SU-DHL-6 (cell line): ENCODE measurements at regions not wholly inside any gene's neighbourhood (a gene's known extent, or its start where the extent isn't known, plus 50 kb on each side); places are given as distances from the start of the nearest gene placed in this dataset.
A peak's percentile ranks its signal among the peaks of the same experiment; 100 is the strongest.

Experiments
- H2AFZ ChIP-seq: fragments of 200-600 bp; sonication (generic); 2 replicates; pipeline ENCODE4 v1.6.1; 2014; ENCODE audit warnings: low read depth, mild to moderate bottlenecking, moderate library complexity, mixed read lengths, antibody characterized with exemption, low read length; ENCODE audit not compliant: severe bottlenecking
- H3F3A ChIP-seq: fragments of 200-600 bp; shearing (Covaris generic); 2 replicates; pipeline ENCODE4 v1.6.0; 2016; ENCODE audit warnings: antibody characterized with exemption, mild to moderate bottlenecking; ENCODE audit not compliant: insufficient read depth
- H3K27ac ChIP-seq: fragments of 200-600 bp; sonication (generic); 2 replicates; pipeline ENCODE4 v1.5.1; 2016; ENCODE audit warnings: low read depth, mild to moderate bottlenecking, low read length, moderate library complexity, mixed read lengths
- H3K27me3 ChIP-seq: fragments of 200-600 bp; sonication (generic), shearing (Covaris generic); 2 replicates; pipeline ENCODE4 v1.6.0; 2014; ENCODE audit warnings: mild to moderate bottlenecking, low read length
- H3K36me3 ChIP-seq: fragments of 200-600 bp; sonication (generic); 2 replicates; pipeline ENCODE4 v1.6.1; 2014; ENCODE audit warnings: mild to moderate bottlenecking, low read length, mixed read lengths
- H3K4me2 ChIP-seq: fragments of 300-600, 200-600 bp; shearing (Covaris generic), sonication (generic); 2 replicates; pipeline ENCODE4 v1.6.0; 2014; ENCODE audit warnings: low read length, low read depth, mild to moderate bottlenecking; ENCODE audit not compliant: poor library complexity, severe bottlenecking
- H3K4me3 ChIP-seq: fragments of 200-600 bp; sonication (generic); 2 replicates; pipeline ENCODE4 v1.5.1; 2014; ENCODE audit warnings: antibody characterized with exemption, low read length, mild to moderate bottlenecking, mixed read lengths; ENCODE audit not compliant: insufficient read depth, poor library complexity, severe bottlenecking
- H3K79me2 ChIP-seq: fragments of 200-600 bp; sonication (generic); 2 replicates; pipeline ENCODE4 v1.6.1; 2014; ENCODE audit warnings: mild to moderate bottlenecking, low read length, moderate library complexity; ENCODE audit not compliant: insufficient read depth
- H3K9ac ChIP-seq: fragments of 200-600 bp; sonication (generic); 2 replicates; pipeline ENCODE4 v1.7.0; 2014; ENCODE audit warnings: mild to moderate bottlenecking, low read length
- H3K9me2 ChIP-seq: fragments of 200-600 bp; sonication (generic); replicated peaks from 2 replicates; pipeline ENCODE4 v1.6.1; 2014; ENCODE audit warnings: low read length; ENCODE audit not compliant: insufficient read depth
- H3K9me3 ChIP-seq: fragments of 200-600 bp; sonication (generic); 2 replicates; pipeline ENCODE4 v1.6.1; 2014; ENCODE audit warnings: low read length, mixed read lengths; ENCODE audit not compliant: insufficient read depth
- H4K20me1 ChIP-seq: fragments of 200-600 bp; sonication (generic); 2 replicates; pipeline ENCODE4 v1.6.1; 2014; ENCODE audit warnings: low read depth, mild to moderate bottlenecking, antibody characterized with exemption, low read length, moderate library complexity, mixed read lengths
- EZH2phosphoT487 ChIP-seq: fragments of 200-600 bp; sonication (generic), shearing (Covaris generic); conservative IDR thresholded peaks from 2 replicates; pipeline ENCODE4 v1.6.1; 2018; ENCODE audit warnings: mild to moderate bottlenecking, antibody characterized with exemption, low read length, moderate library complexity, mixed read lengths
- TF ChIP-seq, protein P1 (sequence below): fragments of 200-600 bp; sonication (generic); IDR thresholded peaks from one replicate; pipeline ENCODE4 v1.5.1; 2017; ENCODE audit warnings: antibody characterized with exemption, mild to moderate bottlenecking, low read length, moderate library complexity; ENCODE audit not compliant: insufficient read depth, poor library complexity, severe bottlenecking

- Histone ChIP-seq H3K27me3 (no peaks in the 10 kb centered on the region), H3K9me2 (no peaks in the 10 kb centered on the region), H3K27ac (no peak overlapping the region), H4K20me1 (no peaks in the 10 kb centered on the region), H3K79me2 (no peaks in the 10 kb centered on the region), H3K36me3 (no peaks in the 10 kb centered on the region), H3K9me3 (peaks cover 17% of the 10 kb centered on the region; the same call in 1 of the 2 replicates), H3K4me2 (no peak overlapping the region), H3K4me3 (no peak overlapping the region), H2AFZ (peak overlapping the region; percentile 8), H3K9ac (no peak overlapping the region), H3F3A (no peaks in the 10 kb centered on the region)
- TF ChIP-seq, protein P1, sequence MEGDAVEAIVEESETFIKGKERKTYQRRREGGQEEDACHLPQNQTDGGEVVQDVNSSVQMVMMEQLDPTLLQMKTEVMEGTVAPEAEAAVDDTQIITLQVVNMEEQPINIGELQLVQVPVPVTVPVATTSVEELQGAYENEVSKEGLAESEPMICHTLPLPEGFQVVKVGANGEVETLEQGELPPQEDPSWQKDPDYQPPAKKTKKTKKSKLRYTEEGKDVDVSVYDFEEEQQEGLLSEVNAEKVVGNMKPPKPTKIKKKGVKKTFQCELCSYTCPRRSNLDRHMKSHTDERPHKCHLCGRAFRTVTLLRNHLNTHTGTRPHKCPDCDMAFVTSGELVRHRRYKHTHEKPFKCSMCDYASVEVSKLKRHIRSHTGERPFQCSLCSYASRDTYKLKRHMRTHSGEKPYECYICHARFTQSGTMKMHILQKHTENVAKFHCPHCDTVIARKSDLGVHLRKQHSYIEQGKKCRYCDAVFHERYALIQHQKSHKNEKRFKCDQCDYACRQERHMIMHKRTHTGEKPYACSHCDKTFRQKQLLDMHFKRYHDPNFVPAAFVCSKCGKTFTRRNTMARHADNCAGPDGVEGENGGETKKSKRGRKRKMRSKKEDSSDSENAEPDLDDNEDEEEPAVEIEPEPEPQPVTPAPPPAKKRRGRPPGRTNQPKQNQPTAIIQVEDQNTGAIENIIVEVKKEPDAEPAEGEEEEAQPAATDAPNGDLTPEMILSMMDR: no peak
- TF ChIP-seq EZH2phosphoT487: no peak
Measured at GRCh38 chr21:23356905-23357304, 2250.4 kb downstream of the MRPL39 start.

- H4K20me1 ChIP-seq: no peaks in the 10 kb centered on the region
- no peaks in the 10 kb centered on the region for H3K27me3 ChIP-seq
- H3K27ac ChIP-seq: no peak overlapping the region
- H3K4me2 ChIP-seq: no peak overlapping the region
- no peaks in the 10 kb centered on the region for H3F3A ChIP-seq
- no peaks in the 10 kb centered on the region for H3K9me3 ChIP-seq
- H3K79me2 ChIP-seq: no peaks in the 10 kb centered on the region
- no peak overlapping the region for H2AFZ ChIP-seq
- no peaks in the 10 kb centered on the region for H3K9me2 ChIP-seq
- TF ChIP-seq EZH2phosphoT487: no peak
- TF ChIP-seq, protein P1: no peak
- no peaks in the 10 kb centered on the region for H3K36me3 ChIP-seq
- no peak overlapping the region for H3K9ac ChIP-seq
- H3K4me3 ChIP-seq: no peak overlapping the region
Measured at GRCh38 chr21:23316190-23316589, 2291.1 kb downstream of the MRPL39 start.

GRCh38 chr21:23308741-23309140 is 2298.5 kb downstream of the MRPL39 start:
- H2AFZ ChIP-seq: no peak overlapping the region
- no peaks in the 10 kb centered on the region for H3K27me3 ChIP-seq
- TF ChIP-seq, protein P1: no peak
- no peak for TF ChIP-seq EZH2phosphoT487

More at GRCh38 chr21:23308741-23309140, 2298.5 kb downstream of the MRPL39 start:
- no peaks in the 10 kb centered on the region for H3K9me2 ChIP-seq
- no peaks in the 10 kb centered on the region for H3K9me3 ChIP-seq
- no peaks in the 10 kb centered on the region for H3K36me3 ChIP-seq
- no peaks in the 10 kb centered on the region for H4K20me1 ChIP-seq
- H3K4me3 ChIP-seq: no peak overlapping the region
- H3K79me2 ChIP-seq: no peaks in the 10 kb centered on the region
- no peak overlapping the region for H3K9ac ChIP-seq
- H3F3A ChIP-seq: no peaks in the 10 kb centered on the region
- H3K27ac ChIP-seq: no peak overlapping the region
- no peak overlapping the region for H3K4me2 ChIP-seq
